ENCODE measurements at regions not wholly inside any gene's neighbourhood (a gene's known extent, or its start where the extent isn't known, plus 50 kb on each side); places are given as distances from the start of the nearest gene placed in this dataset.

- TF ChIP-seq CTCF (IDR thresholded peaks at IDR 0.05; ENCODE audit: low read depth, low read length) (no peak), POLR2A (IDR thresholded peaks at IDR 0.05; ENCODE audit: extremely low read depth, insufficient read length) (no peak)
- TF ChIP-seq, protein P1, sequence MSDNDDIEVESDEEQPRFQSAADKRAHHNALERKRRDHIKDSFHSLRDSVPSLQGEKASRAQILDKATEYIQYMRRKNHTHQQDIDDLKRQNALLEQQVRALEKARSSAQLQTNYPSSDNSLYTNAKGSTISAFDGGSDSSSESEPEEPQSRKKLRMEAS (IDR thresholded peaks at IDR 0.05; ENCODE audit: low read depth, low read length): no peak
These were observed 741.5 kb downstream of the BRD1 start for GRCh38 chr22:49086181-49086580.

Data from NB4 (cell line).